ENCODE measurements at regions not wholly inside any gene's neighbourhood (a gene's known extent, or its start where the extent isn't known, plus 50 kb on each side); places are given as distances from the start of the nearest gene placed in this dataset.

- H3K4me3 ChIP-seq (ENCODE audit: low read depth, low read length): no peak overlapping the region
- no peak for TF ChIP-seq CTCF (conservative IDR thresholded peaks at IDR 0.05; ENCODE audit: low read depth, low read length)
- no peak for DNase-seq (ENCODE audit: low read depth)
Measured at GRCh38 chr10:55048830-55049498, 247.9 kb upstream of the PCDH15 start.

DNA sequence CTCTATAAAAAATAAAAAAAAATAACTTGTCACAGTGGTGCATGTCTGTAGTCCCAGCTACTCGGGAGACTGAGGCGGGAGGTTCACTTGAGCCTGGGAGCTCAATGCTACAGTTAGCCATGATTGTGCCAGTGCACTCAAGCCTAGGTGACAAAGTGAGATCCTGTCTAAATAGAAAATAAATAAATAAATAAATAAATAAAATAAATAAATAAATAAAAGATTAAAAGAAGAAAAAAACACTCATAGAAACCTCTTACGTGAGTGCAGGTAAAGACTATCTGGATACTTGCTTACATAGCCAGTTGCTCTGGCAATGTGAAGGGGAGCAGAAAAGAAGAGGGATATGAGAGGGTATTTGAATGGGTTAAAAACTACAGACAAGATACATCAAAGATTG lies 242.5 kb upstream of the PCDH15 start:
- H3K4me3 ChIP-seq (ENCODE audit: low read depth, low read length): no peak overlapping the region
- no peak for DNase-seq (ENCODE audit: low read depth)
- TF ChIP-seq CTCF (conservative IDR thresholded peaks at IDR 0.05; ENCODE audit: low read depth, low read length): no peak

DNA sequence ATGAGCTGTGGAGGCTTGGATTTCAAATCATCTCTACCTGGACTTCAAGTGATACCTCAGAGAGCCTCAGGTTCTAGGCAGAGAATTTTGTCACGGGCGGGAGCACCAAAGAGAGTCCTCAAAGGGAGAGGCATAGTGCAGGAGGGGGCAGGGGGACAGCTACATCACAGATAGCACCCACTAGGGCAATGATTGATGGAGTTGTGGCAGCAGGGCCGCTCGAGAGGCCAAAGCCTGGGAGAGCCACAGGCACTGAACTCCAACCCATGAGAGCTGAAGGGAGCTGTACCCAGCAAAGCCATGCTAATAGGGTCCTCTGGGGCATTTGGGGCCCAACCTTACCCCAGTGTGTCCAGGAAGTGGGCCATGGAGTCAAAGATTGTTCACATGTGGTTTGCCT lies 232.0 kb upstream of the PCDH15 start:
- TF ChIP-seq CTCF (conservative IDR thresholded peaks at IDR 0.05; ENCODE audit: low read depth, low read length): no peak
- no peak overlapping the region for H3K4me3 ChIP-seq (ENCODE audit: low read depth, low read length)
- DNase-seq (ENCODE audit: low read depth): no peak

- DNase-seq (ENCODE audit: low read depth): no peak
- TF ChIP-seq CTCF (conservative IDR thresholded peaks at IDR 0.05; ENCODE audit: low read depth, low read length): no peak
- H3K4me3 ChIP-seq (ENCODE audit: low read depth, low read length): no peak overlapping the region
Measured at GRCh38 chr10:55024713-55025112, 223.7 kb upstream of the PCDH15 start.

GRCh38 chr10:55019439-55019838 lies 218.4 kb upstream of the PCDH15 start:
- no peak overlapping the region for H3K4me3 ChIP-seq (ENCODE audit: low read depth, low read length)
- no peak for DNase-seq (ENCODE audit: low read depth)
- no peak for TF ChIP-seq CTCF (conservative IDR thresholded peaks at IDR 0.05; ENCODE audit: low read depth, low read length)

DNA sequence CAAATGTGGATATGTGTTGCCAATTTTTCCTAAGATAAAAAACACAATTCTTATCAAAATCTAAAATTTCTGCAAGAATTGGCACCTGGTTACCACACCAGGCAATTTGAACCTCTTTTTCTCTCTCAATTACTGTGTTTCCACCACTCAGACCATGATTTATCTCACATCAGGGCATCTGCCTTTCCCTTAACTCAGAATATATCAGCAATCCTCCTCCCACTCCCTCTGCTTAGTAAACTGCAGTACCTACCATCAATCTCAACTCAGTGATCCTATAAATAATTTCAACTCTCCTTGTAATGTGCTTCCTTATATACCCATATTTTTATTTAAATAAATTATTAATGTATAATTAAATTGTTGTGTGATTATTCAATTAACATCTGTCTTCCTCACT lies 212.3 kb upstream of the PCDH15 start:
- no peak overlapping the region for H3K4me3 ChIP-seq (ENCODE audit: low read depth, low read length)
- no peak for DNase-seq (ENCODE audit: low read depth)
- no peak for TF ChIP-seq CTCF (conservative IDR thresholded peaks at IDR 0.05; ENCODE audit: low read depth, low read length)

GRCh38 chr10:55002420-55002819 lies 201.4 kb upstream of the PCDH15 start:
- H3K4me3 ChIP-seq (ENCODE audit: low read depth, low read length): no peak overlapping the region
- TF ChIP-seq CTCF (conservative IDR thresholded peaks at IDR 0.05; ENCODE audit: low read depth, low read length): no peak
- no peak for DNase-seq (ENCODE audit: low read depth)

Data from epithelial cell of proximal tubule (primary cell).